ENCODE measurements at regions not wholly inside any gene's neighbourhood (a gene's known extent, or its start where the extent isn't known, plus 50 kb on each side); places are given as distances from the start of the nearest gene placed in this dataset.
A peak's percentile ranks its signal among the peaks of the same experiment; 100 is the strongest.

DNA sequence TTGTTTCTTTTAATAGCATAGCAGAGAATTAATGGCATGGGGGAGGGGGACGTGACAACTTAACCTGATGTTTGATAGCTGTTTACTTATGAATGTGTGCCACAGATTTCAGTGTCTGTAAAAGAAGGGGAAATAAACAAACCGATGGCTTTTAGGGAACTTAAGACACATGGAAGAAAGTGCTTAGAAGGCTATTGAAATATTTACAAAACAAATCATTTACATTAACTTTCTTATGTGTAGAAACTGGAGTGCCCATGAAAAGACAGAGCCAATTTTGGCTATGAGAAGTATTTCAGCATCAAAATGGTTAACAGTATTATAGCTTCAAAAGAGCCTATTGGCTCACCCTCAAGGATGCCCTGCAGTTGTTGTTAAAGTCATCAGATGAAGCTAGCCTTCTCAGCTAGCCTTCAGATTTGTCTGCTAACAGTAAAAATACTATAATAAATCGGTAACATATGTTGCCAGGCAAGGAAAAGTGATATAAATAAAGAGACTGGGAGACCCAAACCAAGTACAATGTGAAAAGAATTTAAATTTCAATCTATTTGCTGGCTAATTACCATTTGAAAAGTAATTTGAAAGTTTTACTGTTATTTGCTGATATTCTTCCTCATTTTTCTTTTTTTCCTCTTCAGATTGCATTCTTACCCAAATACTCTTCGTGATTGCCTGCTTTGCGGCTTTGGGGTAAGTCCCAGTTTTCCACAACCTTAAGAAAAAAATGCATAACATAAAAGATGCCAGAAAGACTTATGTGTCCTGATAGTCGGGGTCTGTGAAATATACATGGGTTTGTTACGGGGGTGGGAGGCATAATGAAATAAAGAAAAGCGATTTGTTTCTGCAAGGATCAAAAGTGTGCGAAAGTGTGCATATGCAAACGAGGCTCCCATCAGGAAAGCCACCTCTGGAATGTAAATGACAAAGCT is 256.4 kb downstream of the MEIS1 start:
- no peak for DNase-seq (ENCODE audit: low read depth in 2 of 2)

GRCh38 chr2:66692521-66693054 is 257.7 kb downstream of the MEIS1 start:
- no peak for DNase-seq (ENCODE audit: low read depth in 2 of 2)

- no peak for DNase-seq (ENCODE audit: low read depth in 2 of 2)
Measured at GRCh38 chr2:66693076-66693965, 258.4 kb downstream of the MEIS1 start.

- DNase-seq (ENCODE audit: low read depth in 2 of 2): no peak
Measured at GRCh38 chr2:66694087-66694860, 259.3 kb downstream of the MEIS1 start.

DNA sequence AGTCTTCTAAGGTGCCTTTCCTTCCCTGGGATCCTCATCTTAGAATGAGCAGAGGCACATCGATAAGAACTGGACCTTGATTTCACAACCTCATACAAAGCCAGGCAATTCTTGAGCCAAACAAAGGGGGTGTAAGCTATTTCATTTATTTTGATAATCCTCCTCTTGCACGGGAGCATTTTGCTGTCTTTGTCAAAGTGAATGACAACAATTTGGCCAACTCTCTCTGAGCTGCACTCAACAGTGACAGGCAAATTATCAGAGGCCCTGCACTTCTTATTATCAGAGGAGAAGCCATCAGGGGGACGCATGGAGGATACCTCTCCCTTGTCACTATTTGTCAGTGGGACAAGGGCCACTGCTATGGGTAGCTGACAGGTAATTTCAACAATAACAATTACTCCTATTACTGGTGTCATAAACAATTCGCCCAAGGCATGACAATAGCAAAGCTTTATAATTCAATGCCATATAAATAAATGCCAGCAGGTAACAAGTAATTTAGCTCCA is 260.4 kb downstream of the MEIS1 start:
- DNase-seq (ENCODE audit: low read depth in 2 of 2): no peak

GRCh38 chr2:66696374-66696773 is 261.4 kb downstream of the MEIS1 start:
- no peak for DNase-seq (ENCODE audit: low read depth in 2 of 2)

- no peak for DNase-seq (ENCODE audit: low read depth in 2 of 2)
Measured at GRCh38 chr2:66696886-66697285, 262.0 kb downstream of the MEIS1 start.

- no peak for DNase-seq (ENCODE audit: low read depth in 2 of 2)
Measured at GRCh38 chr2:66697366-66697765, 262.4 kb downstream of the MEIS1 start.

DNA sequence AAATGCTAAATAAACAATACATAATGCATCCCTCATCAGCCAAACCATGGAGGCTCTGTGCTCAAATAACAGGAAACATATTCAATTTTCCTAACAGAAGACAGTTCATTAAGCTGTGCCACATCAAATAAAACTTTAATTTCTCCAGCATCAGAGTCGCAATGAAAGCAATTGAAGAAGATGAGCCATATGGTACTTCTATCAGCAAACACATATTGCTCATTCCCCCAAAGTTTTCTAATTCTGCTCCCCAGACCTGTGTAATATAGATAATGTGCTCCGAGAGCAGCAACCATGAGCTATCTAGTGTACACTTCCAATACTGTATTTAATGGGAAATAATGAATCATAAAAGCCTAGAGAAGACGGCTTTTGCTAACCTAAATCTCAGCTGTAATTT is 263.2 kb downstream of the MEIS1 start:
- DNase-seq (ENCODE audit: low read depth in 2 of 2): no peak

GRCh38 chr2:66698576-66699239 is 263.8 kb downstream of the MEIS1 start:
- no peak for DNase-seq (ENCODE audit: low read depth in 2 of 2)

GRCh38 chr2:66699416-66699792 is 264.5 kb downstream of the MEIS1 start:
- no peak for DNase-seq (ENCODE audit: low read depth in 2 of 2)

DNA sequence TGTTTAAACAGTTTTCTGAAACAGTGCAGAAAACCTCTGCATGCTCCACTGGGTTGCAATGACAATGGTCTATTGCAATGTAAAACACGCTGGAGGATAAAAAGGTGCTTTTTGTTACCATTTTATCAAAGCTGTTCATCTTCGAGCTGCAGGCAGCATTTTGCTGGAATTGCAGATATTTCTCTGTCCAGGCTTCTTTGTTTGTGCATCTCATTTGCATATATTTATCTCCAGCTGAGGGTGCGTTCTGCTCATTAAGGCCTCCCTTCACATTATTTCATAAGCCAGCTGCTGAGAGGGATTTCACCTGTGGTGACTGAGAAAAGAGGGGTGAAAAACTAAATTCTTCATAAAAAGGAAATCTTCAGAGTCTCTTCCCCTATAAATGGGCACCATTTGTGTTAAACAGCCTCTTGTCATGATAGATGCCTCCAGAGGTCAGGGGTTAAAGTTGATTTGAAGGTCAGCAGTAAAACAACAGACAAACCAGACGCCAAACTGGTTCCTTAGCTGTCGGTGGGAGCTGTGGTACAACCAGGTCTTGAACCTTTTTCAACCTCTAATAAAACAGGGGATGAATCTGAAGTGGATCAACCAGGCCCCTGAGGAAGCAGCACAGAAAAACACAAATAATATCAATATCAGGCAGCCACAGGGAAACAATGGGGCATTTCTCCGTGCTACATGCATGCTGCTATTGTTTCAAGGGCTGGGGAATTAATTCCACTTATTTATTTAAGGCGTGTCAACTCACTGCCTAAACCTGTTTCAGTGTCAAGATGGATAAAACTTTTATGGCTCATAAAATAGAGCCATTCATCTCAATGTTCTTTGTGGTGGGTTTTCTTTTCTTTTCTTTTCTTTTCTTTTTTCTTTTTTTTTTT is 265.1 kb downstream of the MEIS1 start:
- no peak for DNase-seq (ENCODE audit: low read depth in 2 of 2)

DNA sequence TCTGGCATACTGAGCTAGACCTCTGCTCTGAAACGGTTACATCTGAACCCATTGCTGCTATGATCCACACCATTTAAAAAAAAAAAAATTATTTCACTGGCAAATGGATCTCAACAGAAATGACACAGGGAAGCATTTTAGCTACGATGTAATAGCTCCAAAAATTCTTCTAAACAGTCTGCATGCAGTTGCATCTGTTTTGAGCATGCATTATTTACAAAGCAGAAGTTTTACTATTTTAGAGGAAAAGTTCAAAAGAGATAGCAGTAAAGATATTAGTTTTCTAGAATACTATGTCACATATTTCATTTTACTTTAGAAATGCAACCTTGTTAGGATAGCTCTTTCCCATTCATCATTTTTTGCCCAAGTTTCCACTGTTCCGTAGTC is 265.7 kb downstream of the MEIS1 start:
- no peak for DNase-seq (ENCODE audit: low read depth in 2 of 2)

- DNase-seq (ENCODE audit: low read depth in 2 of 2): no peak
Measured at GRCh38 chr2:66701251-66701650, 266.3 kb downstream of the MEIS1 start.

DNA sequence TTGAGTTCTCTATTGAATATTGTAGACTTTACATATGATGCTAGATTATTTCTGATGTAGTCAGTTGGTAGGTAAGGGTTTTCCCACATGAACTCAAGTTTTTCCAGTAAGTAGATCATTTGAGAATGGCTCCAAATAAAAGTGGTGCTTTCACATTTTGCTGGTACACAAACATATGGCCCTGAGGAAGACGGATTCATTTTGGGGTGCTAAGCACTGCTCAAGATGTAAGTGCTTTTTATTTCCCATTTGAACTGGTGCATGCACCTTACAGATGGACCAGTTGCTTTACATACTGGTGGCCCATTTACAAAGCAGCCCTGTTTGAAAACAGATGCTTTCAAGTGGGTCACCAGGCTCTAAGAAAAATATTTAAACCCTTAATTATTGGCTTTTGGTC is 266.7 kb downstream of the MEIS1 start:
- no peak for DNase-seq (ENCODE audit: low read depth in 2 of 2)

DNA sequence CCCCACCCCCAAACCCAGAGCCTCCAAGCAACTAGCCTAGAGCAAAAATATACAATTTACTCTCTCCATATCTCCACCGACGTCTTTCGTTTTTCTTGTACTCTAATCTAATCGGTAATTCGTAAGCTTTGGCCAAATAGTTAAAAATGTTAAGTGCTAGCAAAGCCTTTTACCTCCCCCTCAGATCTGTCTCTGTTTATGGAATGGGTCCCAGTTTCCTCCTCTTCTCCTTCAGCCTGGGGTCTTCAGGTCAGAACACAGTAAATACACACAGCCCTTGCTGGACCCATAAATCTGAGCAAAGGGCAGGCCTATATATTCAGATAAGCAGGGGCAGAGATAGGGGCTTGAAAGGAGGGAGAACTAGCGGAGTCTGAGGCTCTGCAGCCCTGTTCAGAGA is 267.4 kb downstream of the MEIS1 start:
- DNase-seq (ENCODE audit: low read depth in 2 of 2): no peak

DNA sequence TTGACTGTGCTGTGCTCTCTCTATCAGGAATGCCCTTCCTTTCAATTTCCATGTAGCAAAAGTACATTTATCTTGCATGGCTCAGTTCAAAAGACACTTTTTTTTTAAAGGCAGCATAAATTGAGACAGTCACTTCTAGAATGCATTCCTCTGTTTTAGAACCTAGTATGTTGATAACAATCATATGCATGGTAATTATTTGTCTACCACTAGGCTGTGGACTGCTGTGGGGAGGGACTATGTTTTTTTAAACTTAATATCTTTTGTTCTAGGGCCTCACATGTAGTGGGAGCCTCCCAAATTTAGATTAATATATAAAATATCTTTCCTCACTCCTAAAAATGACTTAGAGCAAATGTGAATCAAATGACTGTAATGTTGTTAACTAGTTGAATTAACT is 269.9 kb downstream of the MEIS1 start:
- no peak for DNase-seq (ENCODE audit: low read depth in 2 of 2)

DNA sequence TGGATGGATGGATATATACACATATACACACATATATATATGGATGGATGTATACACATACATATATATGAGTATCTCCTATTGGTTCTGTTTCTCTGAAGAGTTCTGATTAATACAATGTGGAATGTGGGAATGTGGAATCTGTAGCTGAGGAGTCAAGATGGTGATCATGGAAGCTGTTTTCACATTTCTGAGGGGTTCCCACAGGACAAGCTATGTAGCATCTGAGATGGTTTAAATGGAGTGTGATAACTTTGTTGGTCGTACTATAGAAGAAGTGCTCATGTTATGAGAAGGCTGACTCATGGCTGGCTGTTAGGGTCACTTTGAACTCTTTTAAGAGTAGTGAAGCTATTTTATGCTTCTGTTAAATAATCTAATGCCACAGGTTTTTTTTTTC is 279.7 kb downstream of the MEIS1 start:
- peak; percentile 40 to 44 for DNase-seq (ENCODE audit: low read depth in 2 of 2)

DNA sequence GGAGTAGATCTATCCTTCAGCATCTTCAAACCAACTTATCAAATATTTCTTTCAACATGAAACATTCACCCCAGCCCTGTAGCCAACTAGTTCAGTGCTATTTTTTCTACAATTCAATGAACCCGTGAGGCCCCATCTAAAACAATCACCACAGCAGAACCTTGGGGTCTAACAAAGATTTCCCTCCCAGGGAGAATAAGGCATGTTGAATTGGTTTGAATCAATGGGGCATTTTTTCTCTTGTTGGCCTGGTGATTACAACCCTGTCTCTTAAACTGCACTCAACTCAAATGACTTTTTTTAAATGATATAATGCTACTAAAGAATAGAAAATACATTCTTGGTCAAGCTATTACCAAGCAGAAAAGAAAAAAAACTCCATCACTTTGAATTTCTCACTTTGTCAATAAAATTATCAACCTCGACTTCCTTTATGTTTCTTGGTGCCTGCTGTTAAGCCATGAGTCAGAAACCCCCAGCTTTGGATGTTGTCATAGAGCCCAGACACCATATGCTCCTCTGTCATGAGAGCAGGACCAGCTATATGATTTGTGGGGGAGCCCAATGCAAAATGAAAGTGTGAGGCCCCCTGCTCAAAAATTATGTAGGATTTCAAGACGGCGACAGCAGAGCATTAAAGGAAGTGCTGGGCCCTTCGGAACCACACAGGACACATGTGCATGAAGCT is 282.4 kb downstream of the MEIS1 start:
- peak in 1 of 2 experiments; percentile 23 for DNase-seq (ENCODE audit: low read depth in 2 of 2)
